GM18951 (cell line): ENCODE measurements at regions not wholly inside any gene's neighbourhood (a gene's known extent, or its start where the extent isn't known, plus 50 kb on each side); places are given as distances from the start of the nearest gene placed in this dataset.
A peak's percentile ranks its signal among the peaks of the same experiment; 100 is the strongest.

ENCODE experiments used
- POLR2A ChIP-seq: IDR thresholded peaks from 4 replicates; pipeline ENCODE4 v1.6.1; 2011; ENCODE audit warnings: mild to moderate bottlenecking; ENCODE audit not compliant: insufficient read length, insufficient read depth; ENCODE audit errors: extremely low read depth
- in situ Hi-C: fragments of 300-500 bp; cut with MboI; formaldehyde crosslinking; loops from one replicate; pipeline ENCODE4 v1.12.0; 2022; ENCODE audit warnings: low sequenced_read_pairs, mixed read lengths, inconsistent platforms; ENCODE audit not compliant: unreplicated experiment

DNA sequence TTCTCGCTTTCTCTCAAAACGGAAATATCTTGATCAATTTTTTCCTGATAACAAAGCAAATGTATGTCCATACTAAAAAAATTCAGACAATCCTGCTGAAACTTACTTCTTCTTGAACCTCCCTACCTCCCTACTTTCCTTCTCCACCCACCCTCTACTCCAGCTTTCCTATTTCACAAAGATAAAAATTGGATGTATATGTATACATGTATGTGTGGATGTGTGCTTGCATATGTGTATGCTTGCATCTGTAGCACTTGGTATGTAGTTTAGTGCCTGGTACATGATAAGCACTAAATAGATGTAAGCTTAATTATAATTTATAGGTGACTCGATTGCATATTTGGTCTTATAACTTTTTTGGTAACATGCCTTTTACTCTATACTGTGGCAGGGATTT, 167.5 kb upstream of the ITGA4 start:
- in situ Hi-C loops, result no loop called here
- TF ChIP-seq POLR2A, result no peak

DNA sequence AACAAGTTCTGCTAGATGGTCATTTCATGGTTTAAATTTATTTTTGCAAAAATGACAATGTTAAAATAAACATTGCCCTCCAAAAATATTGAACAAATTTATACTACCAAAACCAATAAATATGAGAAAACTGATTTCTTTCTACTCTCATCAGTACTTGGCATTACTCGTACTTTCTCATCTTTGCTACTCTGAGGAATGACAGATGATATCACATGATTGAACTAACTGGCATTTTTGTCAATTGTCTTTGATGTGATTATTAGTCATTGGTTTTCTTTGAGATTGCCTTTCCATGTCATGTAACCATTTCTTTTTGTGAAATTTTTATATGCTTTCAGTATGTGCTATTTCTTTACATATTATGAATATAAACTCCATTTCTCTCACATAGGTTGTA, 167.0 kb upstream of the ITGA4 start:
- no peak for TF ChIP-seq POLR2A
- in situ Hi-C loops, result no loop called here

GRCh38 chr2:181294979-181295378, 162.2 kb upstream of the ITGA4 start:
- in situ Hi-C loops, result no loop called here
- no peak for TF ChIP-seq POLR2A

DNA sequence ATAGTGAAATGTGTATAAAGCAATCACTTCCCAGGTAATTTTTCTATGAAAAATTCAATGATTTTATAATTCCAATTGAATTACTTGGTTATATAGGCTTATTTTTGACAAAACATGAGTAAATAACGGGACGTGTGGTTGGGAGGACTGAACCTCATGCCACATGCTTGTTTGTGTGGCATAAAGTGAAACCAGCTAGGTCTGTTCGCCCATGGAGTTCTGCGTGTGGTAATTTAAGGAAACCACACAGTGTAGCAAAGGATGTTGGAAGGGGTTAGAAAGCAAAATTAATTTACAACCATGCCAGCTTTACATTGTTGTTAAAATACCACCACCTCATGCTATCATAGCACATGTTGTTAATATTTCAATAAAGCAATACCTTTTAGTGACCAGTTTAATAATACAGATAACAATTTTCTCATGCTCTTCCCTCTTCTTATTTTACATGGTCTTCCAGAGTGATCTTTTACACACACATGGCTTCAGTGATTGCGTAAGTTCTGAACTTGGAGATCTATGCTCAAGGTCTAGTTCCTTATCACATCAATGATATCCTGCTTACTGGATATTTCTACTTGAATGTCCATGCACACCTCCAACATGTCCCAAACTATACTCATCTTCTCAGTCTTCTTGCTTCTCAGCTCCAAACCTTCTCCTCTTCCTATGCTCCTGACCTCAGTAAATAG, 156.4 kb upstream of the ITGA4 start:
- no peak for TF ChIP-seq POLR2A
- in situ Hi-C loops, result loop anchor here (10.0 kb wide), 2 partner anchors 136 to 154 kb away; partner anchors contain the start of gene ITGA4

GRCh38 chr2:181304011-181304844, 153.0 kb upstream of the ITGA4 start:
- in situ Hi-C loops, result loop anchor here (10.0 kb wide), 2 partner anchors 139 to 151 kb away; partner anchors contain the start of gene ITGA4

GRCh38 chr2:181305301-181306123, 151.7 kb upstream of the ITGA4 start:
- in situ Hi-C loops, result loop anchor here (10.0 kb wide), 2 partner anchors 141 to 149 kb away; partner anchors contain the start of gene ITGA4

More at GRCh38 chr2:181304011-181304844, 153.0 kb upstream of the ITGA4 start:
- no peak for TF ChIP-seq POLR2A

DNA sequence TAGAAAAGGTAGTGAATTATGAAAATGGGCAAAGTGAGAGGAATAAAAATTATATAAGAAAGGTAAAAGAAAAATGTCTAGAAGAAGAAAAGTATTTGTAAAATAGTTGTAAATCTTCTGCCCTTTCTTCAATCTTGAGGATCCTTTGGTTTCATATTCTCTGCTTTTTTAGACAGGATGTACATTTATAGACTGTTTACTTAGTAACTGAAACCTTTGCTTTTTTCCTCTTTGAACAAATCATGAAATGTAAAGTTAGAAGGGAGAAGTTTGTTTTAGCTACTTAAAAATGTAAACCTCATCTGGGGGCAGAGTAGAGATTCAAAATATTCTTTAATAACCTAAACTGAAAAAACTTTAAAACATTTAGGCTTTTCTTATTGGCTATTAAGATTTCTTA, 150.4 kb upstream of the ITGA4 start:
- in situ Hi-C loops, result loop anchor here (10.0 kb wide), 2 partner anchors 142 to 148 kb away; partner anchors contain the start of gene ITGA4
- peak; percentile 21 for TF ChIP-seq POLR2A

More at GRCh38 chr2:181305301-181306123, 151.7 kb upstream of the ITGA4 start:
- peak; percentile 54 for TF ChIP-seq POLR2A

DNA sequence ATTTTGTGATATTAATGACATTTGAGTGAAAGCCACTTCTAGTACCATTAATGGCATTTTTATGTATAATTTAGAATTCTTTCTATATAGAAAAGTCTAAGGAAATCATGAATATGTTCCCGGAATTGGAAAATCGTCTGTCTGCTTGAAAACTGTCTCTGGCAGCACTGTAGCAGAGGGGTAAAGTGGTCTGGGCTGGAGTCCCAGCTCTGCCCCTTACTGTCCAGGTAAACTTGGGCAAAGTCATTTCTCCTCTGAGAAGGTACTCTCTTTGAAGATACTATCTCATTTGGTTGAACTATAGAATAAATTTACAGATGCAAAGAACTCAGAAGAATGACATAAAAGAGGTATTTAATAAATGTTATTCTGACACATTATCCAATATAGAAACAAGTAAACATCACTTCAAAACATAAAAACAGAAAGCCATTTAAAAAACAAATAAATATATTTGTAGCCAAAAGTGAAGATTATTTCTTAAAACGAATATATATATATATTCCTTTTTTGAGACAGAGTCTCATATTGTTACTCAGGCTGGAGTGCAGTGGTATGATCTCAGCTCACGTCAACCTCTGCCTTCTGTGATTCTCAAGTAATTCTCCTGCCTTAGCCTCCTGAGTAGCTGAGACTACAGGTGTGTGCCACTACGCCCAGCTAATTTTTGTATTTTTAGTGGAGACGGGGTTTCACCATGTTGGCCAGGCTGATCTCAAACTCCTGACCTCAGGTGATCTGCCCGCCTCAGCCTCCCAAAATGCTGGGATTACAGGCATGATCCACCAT, 149.8 kb upstream of the ITGA4 start:
- TF ChIP-seq POLR2A, result no peak
- in situ Hi-C loops, result loop anchor here (10.0 kb wide), 2 partner anchors 143 to 147 kb away; partner anchors contain the start of gene ITGA4

DNA sequence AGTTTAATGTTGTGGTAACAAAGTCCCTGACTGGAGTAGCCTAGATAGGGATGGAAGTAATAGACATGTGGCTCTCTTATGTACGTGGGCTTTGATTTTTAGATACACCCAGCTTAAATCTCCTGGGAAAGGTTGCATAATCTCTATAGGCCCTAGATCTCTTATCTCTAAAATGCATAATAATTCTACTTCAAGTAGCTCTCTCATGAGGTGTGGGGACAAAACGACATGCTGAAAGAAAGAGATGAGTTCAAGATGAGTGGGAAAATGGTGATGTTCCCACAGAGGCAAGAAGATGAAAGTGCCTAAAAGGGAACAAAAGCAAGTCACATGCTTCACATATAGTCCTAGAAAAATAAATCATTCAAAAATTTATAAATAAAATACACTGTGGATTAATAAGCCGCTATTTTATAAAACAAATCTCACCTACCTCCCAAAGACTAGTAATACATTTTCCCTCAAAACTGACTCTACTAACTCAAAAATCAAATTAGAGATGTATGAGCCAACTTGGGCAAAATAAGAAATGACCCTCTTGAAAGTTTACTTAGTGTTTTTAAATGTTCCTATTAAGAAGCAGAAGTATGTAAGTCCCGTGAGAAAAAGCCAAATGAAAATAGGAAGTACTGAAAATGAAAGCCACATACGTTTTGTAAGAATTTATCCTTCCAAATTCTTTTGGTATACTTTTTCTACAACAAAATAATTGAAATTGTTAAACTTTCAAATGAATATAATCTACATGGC, 148.2 kb upstream of the ITGA4 start:
- no peak for TF ChIP-seq POLR2A
- in situ Hi-C loops, result loop anchor here (10.0 kb wide), 2 partner anchors 144 to 146 kb away; partner anchors contain the start of gene ITGA4

- in situ Hi-C loops, result loop anchor here (10.0 kb wide), 2 partner anchors 145 kb away; partner anchors contain the start of gene ITGA4
- no peak for TF ChIP-seq POLR2A
These were observed 147.6 kb upstream of the ITGA4 start for GRCh38 chr2:181309586-181309985.

- in situ Hi-C loops, result no loop called here
- no peak for TF ChIP-seq POLR2A
These were observed 146.2 kb upstream of the ITGA4 start for GRCh38 chr2:181310967-181311366.

DNA sequence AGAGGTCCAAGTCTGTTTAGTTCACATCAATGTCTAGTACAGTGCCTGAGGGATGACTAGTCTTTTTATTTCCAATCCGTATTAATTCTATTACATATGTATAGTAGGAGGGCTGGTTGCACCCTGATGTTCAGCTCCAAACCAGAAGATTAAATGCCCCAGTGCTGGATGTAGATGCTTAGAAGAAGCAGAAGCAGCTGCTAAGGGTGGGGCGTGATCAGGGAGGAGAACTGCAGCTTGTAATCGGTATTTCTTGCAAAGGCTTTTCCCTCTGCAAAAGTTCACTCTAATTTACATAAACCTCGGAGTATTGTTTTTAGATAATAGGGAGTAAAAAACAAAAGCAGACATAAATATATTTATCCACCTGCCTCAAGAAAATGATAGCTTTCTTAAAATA, 145.3 kb upstream of the ITGA4 start:
- in situ Hi-C loops, result no loop called here
- no peak for TF ChIP-seq POLR2A

- no peak for TF ChIP-seq POLR2A
- in situ Hi-C loops, result no loop called here
These were observed 144.7 kb upstream of the ITGA4 start for GRCh38 chr2:181312515-181312927.
